Stimulated activated CD8-positive, alpha-beta memory T cell treated with anti-CD3 and anti-CD28 coated beads, Interleukin-4, amount 100 ng/mL, for 1 hour (primary cell): ENCODE measurements at regions not wholly inside any gene's neighbourhood (a gene's known extent, or its start where the extent isn't known, plus 50 kb on each side); places are given as distances from the start of the nearest gene placed in this dataset.
A peak's percentile ranks its signal among the peaks of the same experiment; 100 is the strongest.

Experiments used
- DNase-seq, 2 donors: peaks; one replicate each; pipeline ENCODE4 v3.0.0-alpha.2; 2020; ENCODE audit warnings: low read depth in 2 of 2, low spot score in 1 of 2

- no peak for DNase-seq
These were observed 172.5 kb downstream of the SMAD2 start for GRCh38 chr18:47758000-47758399.

GRCh38 chr18:47756364-47757016 is 174.0 kb downstream of the SMAD2 start:
- peak in 1 of 2 donors; percentile 22 for DNase-seq

GRCh38 chr18:47755102-47755456 is 175.4 kb downstream of the SMAD2 start:
- no peak for DNase-seq

- no peak for DNase-seq
These were observed 176.0 kb downstream of the SMAD2 start for GRCh38 chr18:47754311-47755101.

- DNase-seq: no peak
These were observed 177.4 kb downstream of the SMAD2 start for GRCh38 chr18:47752796-47753645.

GRCh38 chr18:47750889-47751423 is 179.5 kb downstream of the SMAD2 start:
- no peak for DNase-seq

GRCh38 chr18:47749600-47749973 is 180.9 kb downstream of the SMAD2 start:
- DNase-seq: no peak

GRCh38 chr18:47748847-47749599 is 181.4 kb downstream of the SMAD2 start:
- peak; percentile 59 for DNase-seq

GRCh38 chr18:47748093-47748796 is 182.2 kb downstream of the SMAD2 start:
- no peak for DNase-seq

GRCh38 chr18:47747260-47747795 is 183.1 kb downstream of the SMAD2 start:
- DNase-seq: no peak

GRCh38 chr18:47746615-47747014 is 183.8 kb downstream of the SMAD2 start:
- DNase-seq: no peak

GRCh38 chr18:47745227-47745626 is 185.2 kb downstream of the SMAD2 start:
- no peak for DNase-seq

- no peak for DNase-seq
These were observed 192.5 kb downstream of the SMAD2 start for GRCh38 chr18:47737956-47738355.

GRCh38 chr18:47737198-47737830 is 193.1 kb downstream of the SMAD2 start:
- DNase-seq: no peak

GRCh38 chr18:47736376-47737140 is 193.9 kb downstream of the SMAD2 start:
- DNase-seq: no peak

- DNase-seq: no peak
These were observed 195.3 kb downstream of the SMAD2 start for GRCh38 chr18:47735041-47735702.

- no peak for DNase-seq
These were observed 199.2 kb downstream of the SMAD2 start for GRCh38 chr18:47731276-47731675.

GRCh38 chr18:47730795-47731194 is 199.7 kb downstream of the SMAD2 start:
- DNase-seq: no peak
